GM23338 (cell line): ENCODE measurements at regions not wholly inside any gene's neighbourhood (a gene's known extent, or its start where the extent isn't known, plus 50 kb on each side); places are given as distances from the start of the nearest gene placed in this dataset.

Source experiments
- ATAC-seq: fragments of 200-7000 bp; cut with Tn5 transposase; 3 replicates; pipeline ENCODE4 v1.9.1; 2020
- DNase-seq: peaks from one replicate; pipeline ENCODE4 v3.0.0-alpha.2; 2015; ENCODE audit warnings: low spot score
- H2AFZ ChIP-seq: fragments of 200-600 bp; sonication (generic); 2 replicates; pipeline ENCODE4 v1.8.0; 2016; ENCODE audit warnings: antibody characterized with exemption, mild to moderate bottlenecking, moderate library complexity
- H3F3A ChIP-seq: fragments of 200-600 bp; sonication (generic); replicated peaks from 2 replicates; pipeline ENCODE4 v1.8.0; 2017; ENCODE audit warnings: antibody characterized with exemption, mixed run types, low read depth
- H3K27ac ChIP-seq: fragments of 200-600 bp; sonication (generic); 2 replicates; pipeline ENCODE4 v1.6.1; 2016; ENCODE audit warnings: low read depth
- H3K27me3 ChIP-seq: fragments of 200-600 bp; sonication (generic); 2 replicates; pipeline ENCODE4 v1.8.0; 2016; ENCODE audit warnings: mild to moderate bottlenecking, mixed run types, moderate library complexity; ENCODE audit not compliant: insufficient read depth
- H3K36me3 ChIP-seq: fragments of 200-600 bp; sonication (generic); 2 replicates; pipeline ENCODE4 v1.8.0; 2016; ENCODE audit warnings: mild to moderate bottlenecking; ENCODE audit not compliant: insufficient read depth
- H3K4me1 ChIP-seq: fragments of 200-600 bp; sonication (generic); 2 replicates; pipeline ENCODE4 v1.8.0; 2016; ENCODE audit warnings: mild to moderate bottlenecking, moderate library complexity; ENCODE audit not compliant: insufficient read depth
- H3K4me2 ChIP-seq: fragments of 200-600 bp; sonication (generic); 2 replicates; pipeline ENCODE4 v1.7.1; 2017; ENCODE audit warnings: mixed run types
- H3K4me3 ChIP-seq: fragments of 200-600 bp; sonication (generic); 2 replicates; pipeline ENCODE4 v1.6.1; 2016; ENCODE audit warnings: mixed run types
- H3K79me2 ChIP-seq: fragments of 200-600 bp; sonication (generic); replicated peaks from 2 replicates; pipeline ENCODE4 v1.8.0; 2017; ENCODE audit warnings: mild to moderate bottlenecking; ENCODE audit not compliant: insufficient read depth
- H3K9me2 ChIP-seq: fragments of 200-600 bp; sonication (generic); 2 replicates; pipeline ENCODE4 v1.8.0; 2017; ENCODE audit not compliant: insufficient read depth
- H4K20me1 ChIP-seq: fragments of 200-600 bp; sonication (generic); replicated peaks from 2 replicates; pipeline ENCODE4 v1.8.0; 2017; ENCODE audit warnings: mild to moderate bottlenecking; ENCODE audit not compliant: insufficient read depth
- H3K27ac Mint-ChIP-seq: 2 replicates; pipeline ENCODE4 v1.8.0; 2020; ENCODE audit warnings: inconsistent platforms, mild to moderate bottlenecking, moderate library complexity, mixed read lengths
- H3K27me3 Mint-ChIP-seq: 3 replicates; pipeline ENCODE4 v1.8.0; 2022; ENCODE audit warnings: low read depth, mild to moderate bottlenecking, moderate library complexity, mixed read lengths, inconsistent platforms; ENCODE audit not compliant: insufficient read depth, poor library complexity
- H3K36me3 Mint-ChIP-seq: 3 replicates; pipeline ENCODE4 v1.8.0; 2021; ENCODE audit warnings: low read depth, mild to moderate bottlenecking, inconsistent platforms, moderate library complexity, mixed read lengths
- H3K4me1 Mint-ChIP-seq: 3 replicates; pipeline ENCODE4 v1.8.0; 2020; ENCODE audit warnings: mild to moderate bottlenecking, inconsistent platforms, mixed read lengths
- H3K4me3 Mint-ChIP-seq: 3 replicates; pipeline ENCODE4 v1.8.0; 2021; ENCODE audit warnings: moderate library complexity, mild to moderate bottlenecking, inconsistent platforms, mixed read lengths
- H3K9me3 Mint-ChIP-seq: 3 replicates; pipeline ENCODE4 v1.8.0; 2020; ENCODE audit warnings: moderate library complexity, mild to moderate bottlenecking, inconsistent platforms, mixed read lengths
- CTCF ChIP-seq, 2 experiments: fragments of 200-600 bp in 1 of 2; sonication (generic) in 1 of 2; conservative IDR thresholded peaks; 2 replicates each; pipeline versions ENCODE4 v1.5.1 to v1.6.1; 2016 to 2017; ENCODE audit warnings: antibody characterized with exemption in 2 of 2, low read depth in 2 of 2, mild to moderate bottlenecking in 2 of 2, moderate library complexity in 1 of 2
- EZH2 ChIP-seq: fragments of 200-600 bp; sonication (generic); IDR thresholded peaks from one replicate; pipeline ENCODE4 v1.8.0; 2017; ENCODE audit warnings: antibody characterized with exemption, mild to moderate bottlenecking, low read depth; ENCODE audit not compliant: unreplicated experiment
- JUNB ChIP-seq: IDR thresholded peaks from one replicate; pipeline ENCODE4 v1.6.1; 2016; ENCODE audit warnings: antibody characterized with exemption; ENCODE audit not compliant: unreplicated experiment
- REST ChIP-seq: IDR thresholded peaks from one replicate; pipeline ENCODE4 v1.6.1; 2018; ENCODE audit warnings: antibody characterized with exemption; ENCODE audit not compliant: unreplicated experiment
- STAT1 ChIP-seq: IDR thresholded peaks from one replicate; pipeline ENCODE4 v1.6.1; 2016; ENCODE audit warnings: antibody characterized with exemption; ENCODE audit not compliant: unreplicated experiment
- ZNF114 ChIP-seq: fragments of 250-450 bp; sonication (Bioruptor Pico); IDR thresholded peaks from 2 replicates; pipeline ENCODE4 v1.5.0; 2020; ENCODE audit warnings: mild to moderate bottlenecking, moderate library complexity
- ZNF462 ChIP-seq: fragments of 250-450 bp; sonication (Bioruptor Pico); IDR thresholded peaks from 2 replicates; pipeline ENCODE4 v1.5.0; 2020; ENCODE audit warnings: mild to moderate bottlenecking, moderate library complexity

- Histone ChIP-seq H4K20me1 (no peaks in the 10 kb centered on the region), H2AFZ (no peak overlapping the region), H3K4me1 (no peaks in the 10 kb centered on the region), H3F3A (no peaks in the 10 kb centered on the region), H3K27ac (no peak overlapping the region), H3K79me2 (no peaks in the 10 kb centered on the region), H3K27me3 (no peaks in the 10 kb centered on the region), H3K4me2 (no peak overlapping the region), H3K4me3 (no peak overlapping the region), H3K9me2 (no peaks in the 10 kb centered on the region), H3K36me3 (no peaks in the 10 kb centered on the region)
- Mint-ChIP-seq H3K27me3 (peaks cover 2% of the 10 kb centered on the region), H3K9me3 (no peaks in the 10 kb centered on the region), H3K4me3 (no peak overlapping the region), H3K36me3 (no peaks in the 10 kb centered on the region), H3K4me1 (no peaks in the 10 kb centered on the region), H3K27ac (no peak overlapping the region)
- no peak for TF ChIP-seq JUNB
- TF ChIP-seq CTCF (conservative IDR thresholded peaks at IDR 0.05; ENCODE audit: low read depth in 2 of 2) = peak; percentile 63 to 74
- ATAC-seq = no peak
- DNase-seq = peak; percentile 46
Observed at GRCh38 chr2:192286093-192286701, 91.5 kb upstream of the TMEFF2 start.

GRCh38 chr2:192283450-192283849 is 88.7 kb upstream of the TMEFF2 start:
- Mint-ChIP-seq H3K36me3 (no peaks in the 10 kb centered on the region), H3K27me3 (no peaks in the 10 kb centered on the region), H3K4me1 (no peaks in the 10 kb centered on the region), H3K9me3 (no peaks in the 10 kb centered on the region), H3K27ac (no peak overlapping the region), H3K4me3 (no peak overlapping the region)
- DNase-seq (no peak), ATAC-seq (no peak)
- Histone ChIP-seq H3K27ac (no peak overlapping the region), H3K4me2 (no peak overlapping the region), H3K4me3 (no peak overlapping the region), H3K27me3 (no peaks in the 10 kb centered on the region), H3K79me2 (no peaks in the 10 kb centered on the region), H3K36me3 (no peaks in the 10 kb centered on the region), H2AFZ (no peak overlapping the region), H4K20me1 (no peaks in the 10 kb centered on the region), H3F3A (no peaks in the 10 kb centered on the region), H3K9me2 (no peaks in the 10 kb centered on the region), H3K4me1 (no peaks in the 10 kb centered on the region)
- TF ChIP-seq REST (no peak), ZNF462 (CRISPR knock-in tag) (no peak), STAT1 (no peak), ZNF114 (CRISPR knock-in tag) (no peak), EZH2 (no peak), JUNB (no peak), CTCF (conservative IDR thresholded peaks at IDR 0.05; ENCODE audit: low read depth in 2 of 2) (no peak)
